ENCODE measurements at regions not wholly inside any gene's neighbourhood (a gene's known extent, or its start where the extent isn't known, plus 50 kb on each side); places are given as distances from the start of the nearest gene placed in this dataset.

- DNase-seq (ENCODE audit: insufficient read length, low spot score) = no peak
- no peak for TF ChIP-seq POLR2AphosphoS5 (IDR thresholded peaks at IDR 0.05; ENCODE audit: low read depth, low read length)
- no peak for TF ChIP-seq POLR2A (IDR thresholded peaks at IDR 0.05; ENCODE audit: low read depth, low read length)
- no peak for TF ChIP-seq SPI1 (IDR thresholded peaks at IDR 0.05; ENCODE audit: low read depth, low read length)
- no peak for TF ChIP-seq PAX5 (IDR thresholded peaks at IDR 0.05; ENCODE audit: insufficient read depth, low read length, severe bottlenecking)
- no peak for TF ChIP-seq POU2F2 (IDR thresholded peaks at IDR 0.05; ENCODE audit: low read depth, low read length)
- no peak for TF ChIP-seq TAF1 (IDR thresholded peaks at IDR 0.05; ENCODE audit: low read depth, low read length)
- FAIRE-seq = no peak
These were observed 500.1 kb downstream of the PCDH18 start for GRCh38 chr4:137032222-137032621.

GRCh38 chr4:137029026-137029425, 503.3 kb downstream of the PCDH18 start:
- FAIRE-seq = no peak
- TF ChIP-seq POLR2AphosphoS5 (IDR thresholded peaks at IDR 0.05; ENCODE audit: low read depth, low read length) (no peak), POU2F2 (IDR thresholded peaks at IDR 0.05; ENCODE audit: low read depth, low read length) (no peak), PAX5 (IDR thresholded peaks at IDR 0.05; ENCODE audit: insufficient read depth, low read length, severe bottlenecking) (no peak), TAF1 (IDR thresholded peaks at IDR 0.05; ENCODE audit: low read depth, low read length) (no peak), SPI1 (IDR thresholded peaks at IDR 0.05; ENCODE audit: low read depth, low read length) (no peak), POLR2A (IDR thresholded peaks at IDR 0.05; ENCODE audit: low read depth, low read length) (no peak)

GRCh38 chr4:137025484-137026059, 506.7 kb downstream of the PCDH18 start:
- DNase-seq (ENCODE audit: insufficient read length, low spot score) (no peak), FAIRE-seq (no peak)
- TF ChIP-seq PAX5 (IDR thresholded peaks at IDR 0.05; ENCODE audit: insufficient read depth, low read length, severe bottlenecking) = no peak
- TF ChIP-seq TAF1 (IDR thresholded peaks at IDR 0.05; ENCODE audit: low read depth, low read length) = no peak
- no peak for TF ChIP-seq POLR2AphosphoS5 (IDR thresholded peaks at IDR 0.05; ENCODE audit: low read depth, low read length)
- TF ChIP-seq POLR2A (IDR thresholded peaks at IDR 0.05; ENCODE audit: low read depth, low read length) = no peak
- no peak for TF ChIP-seq POU2F2 (IDR thresholded peaks at IDR 0.05; ENCODE audit: low read depth, low read length)
- TF ChIP-seq SPI1 (IDR thresholded peaks at IDR 0.05; ENCODE audit: low read depth, low read length) = no peak

More at GRCh38 chr4:137029026-137029425, 503.3 kb downstream of the PCDH18 start:
- no peak for DNase-seq (ENCODE audit: insufficient read length, low spot score)

- FAIRE-seq = no peak
- TF ChIP-seq POLR2AphosphoS5 (IDR thresholded peaks at IDR 0.05; ENCODE audit: low read depth, low read length) (no peak), POLR2A (IDR thresholded peaks at IDR 0.05; ENCODE audit: low read depth, low read length) (no peak), TAF1 (IDR thresholded peaks at IDR 0.05; ENCODE audit: low read depth, low read length) (no peak), PAX5 (IDR thresholded peaks at IDR 0.05; ENCODE audit: insufficient read depth, low read length, severe bottlenecking) (no peak), POU2F2 (IDR thresholded peaks at IDR 0.05; ENCODE audit: low read depth, low read length) (no peak), SPI1 (IDR thresholded peaks at IDR 0.05; ENCODE audit: low read depth, low read length) (no peak)
- DNase-seq (ENCODE audit: insufficient read length, low spot score) = no peak
These were observed 516.6 kb downstream of the PCDH18 start for GRCh38 chr4:137015426-137016409.

GRCh38 chr4:137000432-137000831, 531.9 kb downstream of the PCDH18 start:
- FAIRE-seq = no peak
- TF ChIP-seq POLR2A (IDR thresholded peaks at IDR 0.05; ENCODE audit: low read depth, low read length) = no peak
- no peak for TF ChIP-seq TAF1 (IDR thresholded peaks at IDR 0.05; ENCODE audit: low read depth, low read length)
- TF ChIP-seq POU2F2 (IDR thresholded peaks at IDR 0.05; ENCODE audit: low read depth, low read length) = no peak
- no peak for TF ChIP-seq SPI1 (IDR thresholded peaks at IDR 0.05; ENCODE audit: low read depth, low read length)
- TF ChIP-seq PAX5 (IDR thresholded peaks at IDR 0.05; ENCODE audit: insufficient read depth, low read length, severe bottlenecking) = no peak
- DNase-seq (ENCODE audit: insufficient read length, low spot score) = no peak

GRCh38 chr4:136992032-136992431, 540.3 kb downstream of the PCDH18 start:
- TF ChIP-seq POU2F2 (IDR thresholded peaks at IDR 0.05; ENCODE audit: low read depth, low read length) = no peak
- no peak for TF ChIP-seq TAF1 (IDR thresholded peaks at IDR 0.05; ENCODE audit: low read depth, low read length)
- TF ChIP-seq PAX5 (IDR thresholded peaks at IDR 0.05; ENCODE audit: insufficient read depth, low read length, severe bottlenecking) = no peak
- no peak for TF ChIP-seq POLR2AphosphoS5 (IDR thresholded peaks at IDR 0.05; ENCODE audit: low read depth, low read length)
- TF ChIP-seq POLR2A (IDR thresholded peaks at IDR 0.05; ENCODE audit: low read depth, low read length) = no peak
- no peak for TF ChIP-seq SPI1 (IDR thresholded peaks at IDR 0.05; ENCODE audit: low read depth, low read length)
- DNase-seq (ENCODE audit: insufficient read length, low spot score) (no peak), FAIRE-seq (no peak)

GRCh38 chr4:136985683-136986082, 546.6 kb downstream of the PCDH18 start:
- TF ChIP-seq PAX5 (IDR thresholded peaks at IDR 0.05; ENCODE audit: insufficient read depth, low read length, severe bottlenecking) (no peak), POU2F2 (IDR thresholded peaks at IDR 0.05; ENCODE audit: low read depth, low read length) (no peak), POLR2AphosphoS5 (IDR thresholded peaks at IDR 0.05; ENCODE audit: low read depth, low read length) (no peak), TAF1 (IDR thresholded peaks at IDR 0.05; ENCODE audit: low read depth, low read length) (no peak), SPI1 (IDR thresholded peaks at IDR 0.05; ENCODE audit: low read depth, low read length) (no peak), POLR2A (IDR thresholded peaks at IDR 0.05; ENCODE audit: low read depth, low read length) (no peak)
- FAIRE-seq (no peak), DNase-seq (ENCODE audit: insufficient read length, low spot score) (no peak)

GRCh38 chr4:136967069-136967468, 565.2 kb downstream of the PCDH18 start:
- FAIRE-seq = no peak
- TF ChIP-seq PAX5 (IDR thresholded peaks at IDR 0.05; ENCODE audit: insufficient read depth, low read length, severe bottlenecking) (no peak), TAF1 (IDR thresholded peaks at IDR 0.05; ENCODE audit: low read depth, low read length) (no peak), SPI1 (IDR thresholded peaks at IDR 0.05; ENCODE audit: low read depth, low read length) (no peak), POLR2AphosphoS5 (IDR thresholded peaks at IDR 0.05; ENCODE audit: low read depth, low read length) (no peak), POU2F2 (IDR thresholded peaks at IDR 0.05; ENCODE audit: low read depth, low read length) (no peak), POLR2A (IDR thresholded peaks at IDR 0.05; ENCODE audit: low read depth, low read length) (no peak)
- DNase-seq (ENCODE audit: insufficient read length, low spot score) = no peak

GRCh38 chr4:136965478-136965877, 566.8 kb downstream of the PCDH18 start:
- no peak for TF ChIP-seq POU2F2 (IDR thresholded peaks at IDR 0.05; ENCODE audit: low read depth, low read length)
- FAIRE-seq (no peak), DNase-seq (ENCODE audit: insufficient read length, low spot score) (no peak)
